ENCODE measurements at regions not wholly inside any gene's neighbourhood (a gene's known extent, or its start where the extent isn't known, plus 50 kb on each side); places are given as distances from the start of the nearest gene placed in this dataset.

GRCh38 chr12:87836190-87836589, 193.0 kb downstream of the C12orf50 start:
- no peak for TF ChIP-seq CTCF (IDR thresholded peaks at IDR 0.05; ENCODE audit: insufficient read depth, low read length, poor library complexity, severe bottlenecking)
- no peaks in the 10 kb centered on the region for H3K27me3 ChIP-seq (ENCODE audit: control insufficient read depth, insufficient read depth, low read length)
- no peak overlapping the region for H3K4me3 ChIP-seq (ENCODE audit: low read depth, low read length)
- H3K36me3 ChIP-seq (ENCODE audit: control insufficient read depth, insufficient read depth, low read length), result no peaks in the 10 kb centered on the region
- DNase-seq (ENCODE audit: low read depth), result no peak

- DNase-seq (ENCODE audit: low read depth), result no peak
- TF ChIP-seq CTCF (IDR thresholded peaks at IDR 0.05; ENCODE audit: insufficient read depth, low read length, poor library complexity, severe bottlenecking), result no peak
- Histone ChIP-seq H3K36me3 (ENCODE audit: control insufficient read depth, insufficient read depth, low read length) (no peaks in the 10 kb centered on the region), H3K4me3 (ENCODE audit: low read depth, low read length) (no peak overlapping the region), H3K27me3 (ENCODE audit: control insufficient read depth, insufficient read depth, low read length) (no peaks in the 10 kb centered on the region)
Measured at GRCh38 chr12:87828382-87828973, 200.7 kb downstream of the C12orf50 start.

GRCh38 chr12:87827638-87828264, 201.4 kb downstream of the C12orf50 start:
- no peak for TF ChIP-seq CTCF (IDR thresholded peaks at IDR 0.05; ENCODE audit: insufficient read depth, low read length, poor library complexity, severe bottlenecking)
- Histone ChIP-seq H3K27me3 (ENCODE audit: control insufficient read depth, insufficient read depth, low read length) (no peaks in the 10 kb centered on the region), H3K36me3 (ENCODE audit: control insufficient read depth, insufficient read depth, low read length) (no peaks in the 10 kb centered on the region), H3K4me3 (ENCODE audit: low read depth, low read length) (no peak overlapping the region)
- peak; percentile 92 for DNase-seq (ENCODE audit: low read depth)

DNA sequence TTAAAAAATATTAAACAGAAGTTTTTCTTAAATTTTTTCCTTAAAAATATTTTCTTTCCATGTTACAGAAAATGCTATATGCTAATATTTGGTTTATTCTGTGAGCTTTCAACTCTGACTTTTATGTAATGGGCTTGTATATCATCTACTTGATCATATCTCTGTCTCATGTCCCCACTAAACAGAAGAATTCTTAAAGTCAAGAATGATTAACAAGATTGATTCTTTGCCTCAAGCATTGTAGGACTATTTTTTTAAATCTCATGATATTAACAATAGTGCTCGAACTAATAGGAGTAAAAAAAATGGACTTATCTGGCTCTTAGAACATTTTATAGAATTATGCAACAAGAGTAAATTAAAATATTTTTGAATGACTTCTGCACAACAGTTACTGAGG, 206.3 kb downstream of the C12orf50 start:
- Histone ChIP-seq H3K36me3 (ENCODE audit: control insufficient read depth, insufficient read depth, low read length) (no peaks in the 10 kb centered on the region), H3K27me3 (ENCODE audit: control insufficient read depth, insufficient read depth, low read length) (no peaks in the 10 kb centered on the region), H3K4me3 (ENCODE audit: low read depth, low read length) (no peak overlapping the region)
- TF ChIP-seq CTCF (IDR thresholded peaks at IDR 0.05; ENCODE audit: insufficient read depth, low read length, poor library complexity, severe bottlenecking), result no peak
- DNase-seq (ENCODE audit: low read depth), result no peak

- no peaks in the 10 kb centered on the region for H3K36me3 ChIP-seq (ENCODE audit: control insufficient read depth, insufficient read depth, low read length)
- TF ChIP-seq CTCF (IDR thresholded peaks at IDR 0.05; ENCODE audit: insufficient read depth, low read length, poor library complexity, severe bottlenecking), result no peak
- H3K27me3 ChIP-seq (ENCODE audit: control insufficient read depth, insufficient read depth, low read length), result no peaks in the 10 kb centered on the region
- peak; percentile 90 for DNase-seq (ENCODE audit: low read depth)
- peak overlapping the region; percentile 12 for H3K4me3 ChIP-seq (ENCODE audit: low read depth, low read length)
Measured at GRCh38 chr12:87820524-87821202, 208.5 kb downstream of the C12orf50 start.
